Suprapubic skin (tissue), 4 donors: ENCODE measurements at regions not wholly inside any gene's neighbourhood (a gene's known extent, or its start where the extent isn't known, plus 50 kb on each side); places are given as distances from the start of the nearest gene placed in this dataset.

Source experiments
- EP300 ChIP-seq: sonication (generic); formaldehyde crosslinking; IDR thresholded peaks from one replicate; pipeline ENCODE4 v1.6.1; 2017; ENCODE audit warnings: antibody characterized with exemption
- POLR2AphosphoS5 ChIP-seq, 3 donors: sonication (generic); formaldehyde crosslinking; IDR thresholded peaks; one replicate each; pipeline ENCODE4 v1.6.1; 2017; ENCODE audit warnings: antibody characterized with exemption in 3 of 3
- TF ChIP-seq, protein P1 (sequence below), 2 donors: fragments of 200-600 bp in 1 of 2; fragments of 450-650 bp in 1 of 2; sonication (generic) in 1 of 2; IDR thresholded peaks; one replicate each; pipeline ENCODE4 v1.5.1; 2016 to 2019; ENCODE audit warnings: antibody characterized with exemption in 2 of 2, mild to moderate bottlenecking in 1 of 2, moderate library complexity in 1 of 2

DNA sequence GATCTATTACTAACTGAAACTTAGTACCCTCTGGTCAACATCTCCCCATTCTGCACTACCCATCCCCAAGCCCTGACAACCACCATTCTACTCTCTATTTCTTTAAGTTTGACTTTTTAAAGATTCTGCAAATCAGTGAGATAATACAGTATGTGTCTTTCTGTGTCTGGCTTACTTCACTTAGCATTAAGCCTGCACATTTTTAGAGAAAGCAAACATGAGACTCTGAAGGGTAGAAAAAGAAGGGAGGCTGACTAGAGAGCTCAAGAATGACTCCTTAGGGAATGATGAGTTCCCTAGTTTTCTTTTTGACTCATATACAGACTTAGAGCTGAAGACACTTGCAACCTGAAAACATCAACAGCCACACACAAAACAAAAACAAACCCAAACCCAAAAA, 311.3 kb downstream of the SQOR start:
- TF ChIP-seq POLR2AphosphoS5 (IDR thresholded peaks at IDR 0.05) (no peak), EP300 (no peak)
- TF ChIP-seq, protein P1, sequence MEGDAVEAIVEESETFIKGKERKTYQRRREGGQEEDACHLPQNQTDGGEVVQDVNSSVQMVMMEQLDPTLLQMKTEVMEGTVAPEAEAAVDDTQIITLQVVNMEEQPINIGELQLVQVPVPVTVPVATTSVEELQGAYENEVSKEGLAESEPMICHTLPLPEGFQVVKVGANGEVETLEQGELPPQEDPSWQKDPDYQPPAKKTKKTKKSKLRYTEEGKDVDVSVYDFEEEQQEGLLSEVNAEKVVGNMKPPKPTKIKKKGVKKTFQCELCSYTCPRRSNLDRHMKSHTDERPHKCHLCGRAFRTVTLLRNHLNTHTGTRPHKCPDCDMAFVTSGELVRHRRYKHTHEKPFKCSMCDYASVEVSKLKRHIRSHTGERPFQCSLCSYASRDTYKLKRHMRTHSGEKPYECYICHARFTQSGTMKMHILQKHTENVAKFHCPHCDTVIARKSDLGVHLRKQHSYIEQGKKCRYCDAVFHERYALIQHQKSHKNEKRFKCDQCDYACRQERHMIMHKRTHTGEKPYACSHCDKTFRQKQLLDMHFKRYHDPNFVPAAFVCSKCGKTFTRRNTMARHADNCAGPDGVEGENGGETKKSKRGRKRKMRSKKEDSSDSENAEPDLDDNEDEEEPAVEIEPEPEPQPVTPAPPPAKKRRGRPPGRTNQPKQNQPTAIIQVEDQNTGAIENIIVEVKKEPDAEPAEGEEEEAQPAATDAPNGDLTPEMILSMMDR (IDR thresholded peaks at IDR 0.05), result no peak
